ENCODE measurements at regions not wholly inside any gene's neighbourhood (a gene's known extent, or its start where the extent isn't known, plus 50 kb on each side); places are given as distances from the start of the nearest gene placed in this dataset.

- no peaks in the 10 kb centered on the region for H3K36me3 ChIP-seq
- DNase-seq = no peak
These were observed 245.4 kb upstream of the SLITRK1 start for GRCh38 chr13:84127597-84128128.

GRCh38 chr13:84126671-84127171 lies 244.4 kb upstream of the SLITRK1 start:
- TF ChIP-seq CTCF (IDR thresholded peaks at IDR 0.05; ENCODE audit: low read depth, low read length) = no peak
- H3K4me1 ChIP-seq = no peaks in the 10 kb centered on the region
- H3K9me3 ChIP-seq = no peaks in the 10 kb centered on the region
- H3K27me3 ChIP-seq = no peaks in the 10 kb centered on the region
- H3K36me3 ChIP-seq = no peaks in the 10 kb centered on the region
- no peak overlapping the region for H3K4me3 ChIP-seq (ENCODE audit: low read depth, low read length)
- no peak for DNase-seq

More at GRCh38 chr13:84127597-84128128, 245.4 kb upstream of the SLITRK1 start:
- H3K4me1 ChIP-seq = no peaks in the 10 kb centered on the region
- H3K4me3 ChIP-seq (ENCODE audit: low read depth, low read length) = no peak overlapping the region
- no peaks in the 10 kb centered on the region for H3K9me3 ChIP-seq
- no peak for TF ChIP-seq CTCF (IDR thresholded peaks at IDR 0.05; ENCODE audit: low read depth, low read length)
- H3K27me3 ChIP-seq = no peaks in the 10 kb centered on the region

GRCh38 chr13:84121456-84121855 lies 239.2 kb upstream of the SLITRK1 start:
- no peaks in the 10 kb centered on the region for H3K36me3 ChIP-seq
- H3K27me3 ChIP-seq = no peaks in the 10 kb centered on the region
- no peaks in the 10 kb centered on the region for H3K9me3 ChIP-seq
- TF ChIP-seq CTCF (IDR thresholded peaks at IDR 0.05; ENCODE audit: low read depth, low read length) = no peak
- H3K4me1 ChIP-seq = no peaks in the 10 kb centered on the region
- no peak overlapping the region for H3K4me3 ChIP-seq (ENCODE audit: low read depth, low read length)
- DNase-seq = no peak

- TF ChIP-seq CTCF (IDR thresholded peaks at IDR 0.05; ENCODE audit: low read depth, low read length) = no peak
- Histone ChIP-seq H3K36me3 (no peaks in the 10 kb centered on the region), H3K4me3 (ENCODE audit: low read depth, low read length) (no peak overlapping the region), H3K4me1 (no peaks in the 10 kb centered on the region), H3K9me3 (no peaks in the 10 kb centered on the region), H3K27me3 (no peaks in the 10 kb centered on the region)
- DNase-seq = no peak
These were observed 236.7 kb upstream of the SLITRK1 start for GRCh38 chr13:84118839-84119409.

GRCh38 chr13:84098273-84098672 lies 216.0 kb upstream of the SLITRK1 start:
- TF ChIP-seq CTCF (IDR thresholded peaks at IDR 0.05; ENCODE audit: low read depth, low read length) = no peak
- DNase-seq = no peak
- H3K4me1 ChIP-seq = no peaks in the 10 kb centered on the region

GRCh38 chr13:84097148-84097547 lies 214.9 kb upstream of the SLITRK1 start:
- no peak overlapping the region for H3K4me3 ChIP-seq (ENCODE audit: low read depth, low read length)
- no peaks in the 10 kb centered on the region for H3K9me3 ChIP-seq
- H3K4me1 ChIP-seq = no peaks in the 10 kb centered on the region
- TF ChIP-seq CTCF (IDR thresholded peaks at IDR 0.05; ENCODE audit: low read depth, low read length) = no peak
- no peak for DNase-seq
- H3K36me3 ChIP-seq = no peaks in the 10 kb centered on the region
- no peaks in the 10 kb centered on the region for H3K27me3 ChIP-seq

More at GRCh38 chr13:84098273-84098672, 216.0 kb upstream of the SLITRK1 start:
- Histone ChIP-seq H3K27me3 (no peaks in the 10 kb centered on the region), H3K36me3 (no peaks in the 10 kb centered on the region), H3K4me3 (ENCODE audit: low read depth, low read length) (no peak overlapping the region), H3K9me3 (no peaks in the 10 kb centered on the region)

All from BE2C (cell line).